CD14-positive monocyte (primary cell): ENCODE measurements at regions not wholly inside any gene's neighbourhood (a gene's known extent, or its start where the extent isn't known, plus 50 kb on each side); places are given as distances from the start of the nearest gene placed in this dataset.

Source experiments
- DNase-seq, 3 donors: peaks; one replicate each; pipeline ENCODE4 v3.0.0-alpha.2; 2011 to 2022
- H2AFZ ChIP-seq: 2 replicates; pipeline ENCODE4 v1.6.0; 2012; ENCODE audit warnings: mild to moderate bottlenecking, low read depth, low read length, inconsistent platforms; ENCODE audit not compliant: insufficient read depth, poor library complexity, severe bottlenecking
- H3K27ac ChIP-seq, 2 donors: 1 replicate in 1 of 2; 2 replicates in 1 of 2; pipeline ENCODE4 v1.5.1; 2012 to 2013; ENCODE audit warnings: low read length in 2 of 2, control low read depth in 1 of 2, inconsistent platforms in 1 of 2, low read depth in 1 of 2, mild to moderate bottlenecking in 1 of 2
- H3K27me3 ChIP-seq, 2 donors: one replicate each; pipeline versions ENCODE4 v1.6.0 to v1.6.1; 2011 to 2013; ENCODE audit warnings: low read length in 2 of 2; ENCODE audit not compliant: control insufficient read depth in 2 of 2, insufficient read depth in 2 of 2
- H3K36me3 ChIP-seq, 2 donors: replicated peaks in 1 of 2; 1 replicate in 1 of 2; 2 replicates in 1 of 2; pipeline versions ENCODE4 v1.5.1 to v1.6.1; 2012 to 2013; ENCODE audit warnings: low read length in 2 of 2, control low read depth in 1 of 2, inconsistent platforms in 1 of 2, mild to moderate bottlenecking in 1 of 2; ENCODE audit not compliant: insufficient read depth in 2 of 2, control insufficient read depth in 1 of 2
- H3K4me1 ChIP-seq, 2 donors: 1 replicate in 1 of 2; 2 replicates in 1 of 2; pipeline versions ENCODE4 v1.5.1 to v1.6.1; 2012 to 2013; ENCODE audit warnings: low read length in 2 of 2, control low read depth in 1 of 2, inconsistent platforms in 1 of 2, mild to moderate bottlenecking in 1 of 2, moderate library complexity in 1 of 2; ENCODE audit not compliant: insufficient read depth in 2 of 2, control insufficient read depth in 1 of 2
- H3K4me2 ChIP-seq: replicated peaks from 2 replicates; pipeline ENCODE3; 2012; ENCODE audit warnings: low read length, moderate library complexity, mild to moderate bottlenecking; ENCODE audit not compliant: poor library complexity, severe bottlenecking; ENCODE audit errors: extremely low read depth
- H3K4me3 ChIP-seq, 3 experiments: fragments of 200-600 bp in 1 of 3; sonication (generic) in 1 of 3; replicated peaks in 1 of 3; 1 replicate in 2 of 3; 2 replicates in 1 of 3; pipeline ENCODE4 v1.5.1; 2011 to 2013; ENCODE audit warnings: low read length in 3 of 3, mild to moderate bottlenecking in 3 of 3, control low read depth in 2 of 3, low read depth in 2 of 3, inconsistent platforms in 1 of 3, moderate library complexity in 1 of 3
- H3K79me2 ChIP-seq: 2 replicates; pipeline ENCODE4 v1.6.0; 2012; ENCODE audit warnings: mild to moderate bottlenecking, control low read depth, inconsistent platforms, low read length, moderate library complexity; ENCODE audit not compliant: insufficient read depth
- H3K9ac ChIP-seq: 2 replicates; pipeline ENCODE4 v1.6.0; 2017; ENCODE audit warnings: low read length, mild to moderate bottlenecking; ENCODE audit not compliant: insufficient read depth, poor library complexity, severe bottlenecking
- H3K9me3 ChIP-seq, 2 donors: replicated peaks in 1 of 2; 1 replicate in 1 of 2; 2 replicates in 1 of 2; pipeline versions ENCODE4 v1.5.1 to v1.6.1; 2012 to 2013; ENCODE audit warnings: low read length in 2 of 2, control low read depth in 1 of 2; ENCODE audit not compliant: control insufficient read depth in 1 of 2, insufficient read depth in 1 of 2
- H4K20me1 ChIP-seq: 2 replicates; pipeline ENCODE4 v1.6.0; 2012; ENCODE audit warnings: mild to moderate bottlenecking, low read length, control low read depth, moderate library complexity; ENCODE audit not compliant: insufficient read depth
- H3K27ac Mint-ChIP-seq, 7 donors: one replicate each; pipeline ENCODE4 v1.8.0; 2020; ENCODE audit warnings: mild to moderate bottlenecking in 7 of 7, mixed read lengths in 7 of 7, moderate library complexity in 6 of 7, inconsistent platforms in 2 of 7
- H3K27me3 Mint-ChIP-seq, 3 donors: one replicate each; pipeline ENCODE4 v1.8.0; 2021 to 2022; ENCODE audit warnings: low read depth in 3 of 3, mild to moderate bottlenecking in 3 of 3, mixed read lengths in 3 of 3, moderate library complexity in 3 of 3, inconsistent platforms in 1 of 3
- H3K36me3 Mint-ChIP-seq, 2 donors: one replicate each; pipeline ENCODE4 v1.8.0; 2020; ENCODE audit warnings: mixed read lengths in 2 of 2, inconsistent platforms in 1 of 2, mild to moderate bottlenecking in 1 of 2
- H3K4me1 Mint-ChIP-seq: one replicate; pipeline ENCODE4 v1.8.0; 2020; ENCODE audit warnings: mild to moderate bottlenecking, mixed read lengths
- H3K4me3 Mint-ChIP-seq, 2 donors: one replicate each; pipeline ENCODE4 v1.8.0; 2020; ENCODE audit warnings: mild to moderate bottlenecking in 2 of 2, mixed read lengths in 2 of 2, moderate library complexity in 1 of 2
- H3K9me3 Mint-ChIP-seq, 7 donors: one replicate each; pipeline ENCODE4 v1.8.0; 2020 to 2022; ENCODE audit warnings: mixed read lengths in 7 of 7, mild to moderate bottlenecking in 6 of 7, moderate library complexity in 6 of 7, inconsistent platforms in 2 of 7
- CTCF ChIP-seq: fragments of 200-600 bp; IDR thresholded peaks from one replicate; pipeline ENCODE4 v1.8.0; 2022; ENCODE audit warnings: antibody characterized with exemption, mild to moderate bottlenecking
- WGBS: methylation state at CpG from one replicate; pipeline ENCODE4 v1.1.5; 2013; ENCODE audit warnings: missing lambda C conversion rate; ENCODE audit not compliant: insufficient coverage; 5-methylcytosine and 5-hydroxymethylcytosine counted together
- intact Hi-C, 2 donors: fragments of 100-400 bp; cut with micrococcal nuclease; formaldehyde crosslinking; loops; one replicate each; pipeline versions ENCODE4 v1.15.0 to v1.15.1; 2023

- WGBS = no CpG with 5 or more reads among the region's 3 CpGs
- no peak overlapping the region for H3K4me3 Mint-ChIP-seq
These were observed 733.9 kb downstream of the PRELID2 start for GRCh38 chr5:145101246-145101645.

GRCh38 chr5:145090115-145090514 lies 745.0 kb downstream of the PRELID2 start:
- Histone ChIP-seq H3K9me3 (peaks cover 0 to 3% of the 10 kb centered on the region in 2 donors), H3K4me2 (no peak overlapping the region), H2AFZ (no peak overlapping the region), H3K36me3 (no peaks in the 10 kb centered on the region), H4K20me1 (no peaks in the 10 kb centered on the region), H3K9ac (no peak overlapping the region), H3K4me1 (no peaks in the 10 kb centered on the region), H3K79me2 (no peaks in the 10 kb centered on the region), H3K27ac (no peak overlapping the region), H3K27me3 (no peaks in the 10 kb centered on the region), H3K4me3 (no peak overlapping the region)
- intact Hi-C loops = no loop called here
- Mint-ChIP-seq H3K27ac (no peak overlapping the region), H3K9me3 (peaks cover 0 to 2% (median 0%) of the 10 kb centered on the region in 7 donors), H3K4me3 (no peak overlapping the region), H3K36me3 (no peaks in the 10 kb centered on the region), H3K27me3 (no peaks in the 10 kb centered on the region), H3K4me1 (no peaks in the 10 kb centered on the region)
- no CpG with 5 or more reads among the region's 1 CpG for WGBS
- no peak for TF ChIP-seq CTCF
- DNase-seq = no peak

More at GRCh38 chr5:145101246-145101645, 733.9 kb downstream of the PRELID2 start:
- H4K20me1 ChIP-seq = no peaks in the 10 kb centered on the region
- DNase-seq = no peak
- H3K79me2 ChIP-seq = no peaks in the 10 kb centered on the region
- no peak overlapping the region for H2AFZ ChIP-seq
- no peak overlapping the region for H3K27ac ChIP-seq
- Mint-ChIP-seq H3K27me3 (no peaks in the 10 kb centered on the region), H3K27ac (no peak overlapping the region), H3K36me3 (no peaks in the 10 kb centered on the region), H3K4me1 (no peaks in the 10 kb centered on the region), H3K9me3 (peaks cover 0 to 6% (median 2%) of the 10 kb centered on the region in 7 donors)
- H3K9me3 ChIP-seq = no peaks in the 10 kb centered on the region
- H3K9ac ChIP-seq = no peak overlapping the region
- no peak overlapping the region for H3K4me3 ChIP-seq
- no peak for TF ChIP-seq CTCF
- H3K4me1 ChIP-seq = no peaks in the 10 kb centered on the region
- H3K27me3 ChIP-seq = no peaks in the 10 kb centered on the region
- H3K36me3 ChIP-seq = no peaks in the 10 kb centered on the region
- H3K4me2 ChIP-seq = no peak overlapping the region
- intact Hi-C loops = no loop called here
